ENCODE measurements at regions not wholly inside any gene's neighbourhood (a gene's known extent, or its start where the extent isn't known, plus 50 kb on each side); places are given as distances from the start of the nearest gene placed in this dataset.

DNA sequence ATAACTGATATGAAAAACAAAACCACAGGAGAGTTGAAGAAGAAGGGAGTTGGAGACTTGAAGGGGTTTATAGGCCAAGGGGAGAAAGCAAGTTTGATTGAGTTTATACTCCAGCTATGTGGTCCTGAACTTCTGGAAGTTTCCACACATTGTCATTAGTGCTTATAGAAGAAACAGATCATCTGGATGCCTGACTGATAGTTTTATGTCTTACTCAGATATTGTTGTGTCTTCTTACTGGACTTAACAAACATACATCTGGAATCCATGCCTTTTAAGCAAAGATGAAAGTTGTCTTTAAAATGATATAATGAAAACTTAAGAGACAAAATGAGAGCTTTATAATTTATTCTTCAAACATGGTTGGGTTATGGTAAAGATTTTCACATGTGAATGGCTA is 101.3 kb upstream of the FZD8 start:
- no peak overlapping the region for H3K4me3 ChIP-seq (ENCODE audit: control insufficient read depth in 1 of 2, extremely low read depth in 1 of 2, low read length in 1 of 2)
- Mint-ChIP-seq H3K4me1 (no peaks in the 10 kb centered on the region), H3K4me3 (no peak overlapping the region), H3K27ac (no peak overlapping the region), H3K36me3 (no peaks in the 10 kb centered on the region), H3K27me3 (peaks cover 3 to 12% of the 10 kb centered on the region in 2 donors), H3K9me3 (peaks cover 0 to 6% (median 0%) of the 10 kb centered on the region in 3 donors)
- H3K27ac ChIP-seq (ENCODE audit: low read length): no peak overlapping the region
- ATAC-seq (replicated peaks in 1 of 4) (no peak), DNase-seq (no peak)
- no peaks in the 10 kb centered on the region for H3K27me3 ChIP-seq (replicated peaks in 1 of 2; ENCODE audit: control insufficient read depth in 2 of 2, extremely low read depth in 1 of 2, insufficient read depth in 2 of 2, low read length in 1 of 2)
- POLR2A ChIA-PET: no interaction called here
- no peaks in the 10 kb centered on the region for H3K9me3 ChIP-seq
- no peaks in the 10 kb centered on the region for H3K36me3 ChIP-seq (ENCODE audit: control insufficient read depth in 2 of 2, extremely low read depth in 1 of 2, insufficient read depth in 1 of 2, low read length in 1 of 2)
- H3K4me1 ChIP-seq (ENCODE audit: control insufficient read depth in 1 of 2, extremely low read depth in 1 of 2, insufficient read depth in 2 of 2, low read length in 2 of 2): no peaks in the 10 kb centered on the region
- CTCF ChIA-PET: no interaction called here

DNA sequence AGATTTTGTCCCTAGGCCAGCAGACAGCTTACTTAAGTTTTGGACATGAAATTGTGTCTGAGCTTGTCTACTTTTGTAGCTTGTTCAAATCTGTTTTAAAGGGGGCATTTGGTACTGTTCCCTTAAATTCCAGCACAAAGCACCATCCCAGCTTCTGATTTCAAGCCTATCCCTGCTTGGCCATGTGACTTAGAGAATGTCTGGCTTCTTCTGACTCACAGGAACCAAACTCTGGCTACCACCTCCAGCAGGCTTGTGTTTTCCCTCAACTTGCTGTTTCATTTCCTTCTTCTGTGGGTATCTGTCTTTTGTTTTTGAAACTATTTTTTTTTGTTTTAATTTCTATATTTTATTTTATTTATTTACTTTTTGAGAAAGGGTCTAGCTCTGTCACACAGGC is 97.9 kb upstream of the FZD8 start:
- Histone ChIP-seq H3K36me3 (ENCODE audit: control insufficient read depth in 2 of 2, extremely low read depth in 1 of 2, insufficient read depth in 1 of 2, low read length in 1 of 2) (no peaks in the 10 kb centered on the region), H3K4me1 (ENCODE audit: control insufficient read depth in 1 of 2, extremely low read depth in 1 of 2, insufficient read depth in 2 of 2, low read length in 2 of 2) (no peaks in the 10 kb centered on the region), H3K27ac (ENCODE audit: low read length) (no peak overlapping the region), H3K4me3 (ENCODE audit: control insufficient read depth in 1 of 2, extremely low read depth in 1 of 2, low read length in 1 of 2) (no peak overlapping the region), H3K9me3 (no peaks in the 10 kb centered on the region), H3K27me3 (replicated peaks in 1 of 2; ENCODE audit: control insufficient read depth in 2 of 2, extremely low read depth in 1 of 2, insufficient read depth in 2 of 2, low read length in 1 of 2) (no peaks in the 10 kb centered on the region)
- ChIA-PET CTCF (no interaction called here), POLR2A (no interaction called here)
- DNase-seq: no peak
- Mint-ChIP-seq H3K4me3 (no peak overlapping the region), H3K9me3 (peaks cover 5 to 12% (median 9%) of the 10 kb centered on the region in 3 donors), H3K27ac (no peak overlapping the region), H3K4me1 (no peaks in the 10 kb centered on the region), H3K27me3 (peaks cover 0 to 4% of the 10 kb centered on the region in 2 donors), H3K36me3 (no peaks in the 10 kb centered on the region)
- no peak for ATAC-seq (replicated peaks in 1 of 4)

- H3K9me3 Mint-ChIP-seq: peaks cover 9 to 17% (median 9%) of the 10 kb centered on the region in 3 donors
- peaks cover 0 to 4% of the 10 kb centered on the region in 2 donors for H3K27me3 Mint-ChIP-seq
- H3K4me3 ChIP-seq (ENCODE audit: control insufficient read depth in 1 of 2, extremely low read depth in 1 of 2, low read length in 1 of 2): no peak overlapping the region
Measured at GRCh38 chr10:35735412-35735811, 93.3 kb upstream of the FZD8 start.

GRCh38 chr10:35731828-35732227 is 89.7 kb upstream of the FZD8 start:
- H3K36me3 Mint-ChIP-seq: no peaks in the 10 kb centered on the region
- ATAC-seq (replicated peaks in 1 of 4) (no peak), DNase-seq (no peak)
- no peak overlapping the region for H3K27ac Mint-ChIP-seq
- H3K4me1 Mint-ChIP-seq: no peaks in the 10 kb centered on the region
- H3K4me1 ChIP-seq (ENCODE audit: control insufficient read depth in 1 of 2, extremely low read depth in 1 of 2, insufficient read depth in 2 of 2, low read length in 2 of 2): no peaks in the 10 kb centered on the region
- no peak overlapping the region for H3K27ac ChIP-seq (ENCODE audit: low read length)
- no peak overlapping the region for H3K4me3 ChIP-seq (ENCODE audit: control insufficient read depth in 1 of 2, extremely low read depth in 1 of 2, low read length in 1 of 2)
- H3K9me3 ChIP-seq: no peaks in the 10 kb centered on the region
- no CpG with 5 or more reads among the region's 1 CpG for WGBS (ENCODE audit: insufficient coverage)
- H3K27me3 ChIP-seq (replicated peaks in 1 of 2; ENCODE audit: control insufficient read depth in 2 of 2, extremely low read depth in 1 of 2, insufficient read depth in 2 of 2, low read length in 1 of 2): no peaks in the 10 kb centered on the region
- H3K9me3 Mint-ChIP-seq: peaks cover 0 to 17% (median 9%) of the 10 kb centered on the region in 3 donors
- H3K36me3 ChIP-seq (ENCODE audit: control insufficient read depth in 2 of 2, extremely low read depth in 1 of 2, insufficient read depth in 1 of 2, low read length in 1 of 2): no peaks in the 10 kb centered on the region
- peaks cover 0 to 1% of the 10 kb centered on the region in 2 donors for H3K27me3 Mint-ChIP-seq
- POLR2A ChIA-PET: interaction anchor here in 1 of 2 donors (0.6 kb wide), 1 partner anchor 119 kb away, joined by 4 read pairs; no protein-coding TSS in a partner anchor
- H3K4me3 Mint-ChIP-seq: no peak overlapping the region
- CTCF ChIA-PET: interaction anchor here in 1 of 2 donors (0.6 kb wide), 1 partner anchor 18 kb away, joined by 3 read pairs; no protein-coding TSS in a partner anchor

More at GRCh38 chr10:35735412-35735811, 93.3 kb upstream of the FZD8 start:
- no peaks in the 10 kb centered on the region for H3K36me3 ChIP-seq (ENCODE audit: control insufficient read depth in 2 of 2, extremely low read depth in 1 of 2, insufficient read depth in 1 of 2, low read length in 1 of 2)
- Mint-ChIP-seq H3K4me1 (no peaks in the 10 kb centered on the region), H3K27ac (no peak overlapping the region), H3K36me3 (no peaks in the 10 kb centered on the region), H3K4me3 (no peak overlapping the region)
- ATAC-seq (replicated peaks in 1 of 4): no peak
- H3K9me3 ChIP-seq: no peaks in the 10 kb centered on the region
- DNase-seq: no peak
- ChIA-PET CTCF (no interaction called here), POLR2A (no interaction called here)
- 100% methylated on average over 3 of the region's 5 CpGs for WGBS (ENCODE audit: insufficient coverage)
- H3K4me1 ChIP-seq (ENCODE audit: control insufficient read depth in 1 of 2, extremely low read depth in 1 of 2, insufficient read depth in 2 of 2, low read length in 2 of 2): no peaks in the 10 kb centered on the region
- no peaks in the 10 kb centered on the region for H3K27me3 ChIP-seq (replicated peaks in 1 of 2; ENCODE audit: control insufficient read depth in 2 of 2, extremely low read depth in 1 of 2, insufficient read depth in 2 of 2, low read length in 1 of 2)
- no peak overlapping the region for H3K27ac ChIP-seq (ENCODE audit: low read length)

DNA sequence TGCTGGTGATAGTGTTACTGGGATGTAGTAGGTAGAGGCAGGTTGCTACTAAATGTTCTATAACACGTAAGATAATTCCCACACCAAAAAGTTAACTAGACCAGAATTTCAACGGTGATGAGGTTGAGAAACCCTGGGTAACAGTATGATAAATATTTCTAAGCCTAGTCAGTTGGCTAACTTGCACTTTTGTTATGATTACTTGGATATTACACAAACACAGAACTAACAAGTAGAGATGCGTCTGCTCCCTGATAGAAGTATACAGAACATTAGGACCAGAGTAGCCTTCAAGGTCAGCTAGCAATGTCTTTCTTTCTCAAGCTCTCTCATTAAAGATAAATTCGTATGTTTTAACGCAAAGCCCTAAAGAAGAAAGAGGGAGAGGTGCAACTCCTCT is 86.2 kb upstream of the FZD8 start:
- H3K4me1 Mint-ChIP-seq: no peaks in the 10 kb centered on the region
- no peak for DNase-seq
- H3K27ac Mint-ChIP-seq: no peak overlapping the region
- ATAC-seq (replicated peaks in 1 of 4): no peak
- H3K4me3 Mint-ChIP-seq: no peak overlapping the region
- H3K27ac ChIP-seq (ENCODE audit: low read length): no peak overlapping the region
- H3K9me3 Mint-ChIP-seq: no peaks in the 10 kb centered on the region
- H3K36me3 Mint-ChIP-seq: no peaks in the 10 kb centered on the region
- no peak overlapping the region for H3K4me3 ChIP-seq (ENCODE audit: control insufficient read depth in 1 of 2, extremely low read depth in 1 of 2, low read length in 1 of 2)
- ChIA-PET POLR2A (no interaction called here), CTCF (no interaction called here)
- no peaks in the 10 kb centered on the region for H3K9me3 ChIP-seq
- no peaks in the 10 kb centered on the region for H3K27me3 ChIP-seq (replicated peaks in 1 of 2; ENCODE audit: control insufficient read depth in 2 of 2, extremely low read depth in 1 of 2, insufficient read depth in 2 of 2, low read length in 1 of 2)
- H3K27me3 Mint-ChIP-seq: peaks cover 0 to 4% of the 10 kb centered on the region in 2 donors
- H3K4me1 ChIP-seq (ENCODE audit: control insufficient read depth in 1 of 2, extremely low read depth in 1 of 2, insufficient read depth in 2 of 2, low read length in 2 of 2): no peaks in the 10 kb centered on the region
- no peaks in the 10 kb centered on the region for H3K36me3 ChIP-seq (ENCODE audit: control insufficient read depth in 2 of 2, extremely low read depth in 1 of 2, insufficient read depth in 1 of 2, low read length in 1 of 2)
- WGBS (ENCODE audit: insufficient coverage): no CpG with 5 or more reads among the region's 5 CpGs

- H3K4me3 Mint-ChIP-seq: no peak overlapping the region
- H3K4me1 ChIP-seq (ENCODE audit: control insufficient read depth in 1 of 2, extremely low read depth in 1 of 2, insufficient read depth in 2 of 2, low read length in 2 of 2): no peaks in the 10 kb centered on the region
- DNase-seq (no peak), ATAC-seq (replicated peaks in 1 of 4) (no peak)
- peaks cover 0 to 5% of the 10 kb centered on the region in 2 donors for H3K27me3 Mint-ChIP-seq
- 80% methylated on average over 1 of the region's 2 CpGs for WGBS (ENCODE audit: insufficient coverage)
- no peaks in the 10 kb centered on the region for H3K27me3 ChIP-seq (replicated peaks in 1 of 2; ENCODE audit: control insufficient read depth in 2 of 2, extremely low read depth in 1 of 2, insufficient read depth in 2 of 2, low read length in 1 of 2)
- no peaks in the 10 kb centered on the region for H3K36me3 Mint-ChIP-seq
- no peaks in the 10 kb centered on the region for H3K9me3 Mint-ChIP-seq
- no peak overlapping the region for H3K27ac ChIP-seq (ENCODE audit: low read length)
- H3K4me3 ChIP-seq (ENCODE audit: control insufficient read depth in 1 of 2, extremely low read depth in 1 of 2, low read length in 1 of 2): no peak overlapping the region
- H3K27ac Mint-ChIP-seq: no peak overlapping the region
- POLR2A ChIA-PET: no interaction called here
- CTCF ChIA-PET: no interaction called here
- H3K9me3 ChIP-seq: no peaks in the 10 kb centered on the region
- no peaks in the 10 kb centered on the region for H3K4me1 Mint-ChIP-seq
- H3K36me3 ChIP-seq (ENCODE audit: control insufficient read depth in 2 of 2, extremely low read depth in 1 of 2, insufficient read depth in 1 of 2, low read length in 1 of 2): no peaks in the 10 kb centered on the region
Measured at GRCh38 chr10:35726846-35727245, 84.8 kb upstream of the FZD8 start.

DNA sequence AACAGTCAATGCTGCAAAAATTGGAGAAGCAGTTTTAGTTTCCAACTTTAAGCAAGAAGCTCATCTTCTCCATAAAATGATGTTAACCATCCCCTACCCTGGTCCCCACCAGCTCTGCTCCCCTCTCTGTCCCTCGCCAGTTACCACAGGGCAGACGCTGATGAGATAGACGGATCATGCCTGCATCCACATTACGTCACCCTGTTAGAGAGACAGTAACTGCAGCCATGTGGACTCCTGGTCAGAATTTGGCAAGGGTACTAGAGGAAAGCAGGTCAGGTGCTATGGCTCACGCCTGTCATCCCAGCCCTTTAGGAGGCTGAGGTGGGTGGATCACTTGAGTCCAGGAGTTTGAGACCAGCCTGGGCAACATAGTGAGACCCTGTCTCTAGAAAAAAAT is 81.9 kb upstream of the FZD8 start:
- no peak for ATAC-seq (replicated peaks in 1 of 4)
- WGBS (ENCODE audit: insufficient coverage): 80% methylated on average over 5 of the region's 5 CpGs
- no peak overlapping the region for H3K4me3 Mint-ChIP-seq

More for the DNA sequence above, 81.9 kb upstream of the FZD8 start:
- Histone ChIP-seq H3K27me3 (replicated peaks in 1 of 2; ENCODE audit: control insufficient read depth in 2 of 2, extremely low read depth in 1 of 2, insufficient read depth in 2 of 2, low read length in 1 of 2) (no peaks in the 10 kb centered on the region), H3K4me1 (ENCODE audit: control insufficient read depth in 1 of 2, extremely low read depth in 1 of 2, insufficient read depth in 2 of 2, low read length in 2 of 2) (no peaks in the 10 kb centered on the region), H3K27ac (ENCODE audit: low read length) (no peak overlapping the region), H3K4me3 (ENCODE audit: control insufficient read depth in 1 of 2, extremely low read depth in 1 of 2, low read length in 1 of 2) (no peak overlapping the region), H3K9me3 (no peaks in the 10 kb centered on the region), H3K36me3 (ENCODE audit: control insufficient read depth in 2 of 2, extremely low read depth in 1 of 2, insufficient read depth in 1 of 2, low read length in 1 of 2) (no peaks in the 10 kb centered on the region)
- Mint-ChIP-seq H3K27me3 (peaks cover 0 to 7% of the 10 kb centered on the region in 2 donors), H3K27ac (no peak overlapping the region), H3K9me3 (no peaks in the 10 kb centered on the region), H3K4me1 (no peaks in the 10 kb centered on the region), H3K36me3 (no peaks in the 10 kb centered on the region)
- no peak for DNase-seq
- ChIA-PET POLR2A (interaction anchor here in 1 of 2 donors (0.7 kb wide), 1 partner anchor 86 kb away, joined by 3 read pairs; no protein-coding TSS in a partner anchor), CTCF (no interaction called here)
